OCI-LY1 (cell line): ENCODE measurements at regions not wholly inside any gene's neighbourhood (a gene's known extent, or its start where the extent isn't known, plus 50 kb on each side); places are given as distances from the start of the nearest gene placed in this dataset.

Source experiments
- CTCF ChIP-seq: fragments of 200-600 bp; sonication (generic), shearing (Covaris generic); IDR thresholded peaks from 2 replicates; pipeline ENCODE4 v1.5.1; 2017; ENCODE audit warnings: mild to moderate bottlenecking, antibody characterized with exemption, low read length, moderate library complexity, mixed read lengths
- EZH2 ChIP-seq: fragments of 200-600 bp; sonication (generic), shearing (Covaris generic); IDR thresholded peaks from 2 replicates; pipeline ENCODE4 v1.8.0; 2017; ENCODE audit warnings: borderline replicate concordance, mixed run types, mild to moderate bottlenecking, antibody characterized with exemption, low read length, moderate library complexity, mixed read lengths

GRCh38 chr1:229981736-229982135, 85.3 kb upstream of the GALNT2 start:
- no peak for TF ChIP-seq CTCF
- no peak for TF ChIP-seq EZH2
